A673 (cell line): ENCODE measurements at regions not wholly inside any gene's neighbourhood (a gene's known extent, or its start where the extent isn't known, plus 50 kb on each side); places are given as distances from the start of the nearest gene placed in this dataset.

Experiments
- EZH2 ChIP-seq: fragments of 200-600 bp; sonication (generic); IDR thresholded peaks from 2 replicates; pipeline ENCODE4 v1.6.1; 2017; ENCODE audit warnings: borderline replicate concordance, low read depth, mild to moderate bottlenecking, mixed read lengths, antibody characterized with exemption, low read length; ENCODE audit not compliant: poor library complexity, severe bottlenecking
- TF ChIP-seq, protein P1 (sequence below): fragments of 300-800, 200-600 bp; sonication (generic); conservative IDR thresholded peaks from 2 replicates; pipeline ENCODE4 v1.5.1; 2017; ENCODE audit warnings: low read depth, mild to moderate bottlenecking, antibody characterized with exemption, low read length, moderate library complexity, mixed read lengths

DNA sequence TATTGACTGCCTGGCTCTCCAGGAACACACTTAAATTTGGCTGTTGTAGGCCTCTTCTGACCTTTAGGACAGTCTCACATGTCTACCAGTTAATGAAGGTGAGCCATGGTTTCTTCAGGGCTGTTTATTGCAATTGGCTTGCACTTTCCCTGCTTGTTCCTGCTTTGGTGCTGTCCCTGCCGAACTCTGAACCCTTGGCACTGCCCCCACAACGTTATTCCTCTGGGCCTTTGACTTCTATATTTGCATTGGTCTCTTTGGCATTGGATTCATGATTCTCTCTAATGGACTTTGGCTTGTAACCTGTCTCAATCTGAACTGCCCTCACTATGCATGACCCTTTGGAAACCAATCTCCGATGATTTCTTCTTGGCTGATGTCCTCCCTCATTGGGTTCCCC, 299.4 kb downstream of the UTP18 start:
- TF ChIP-seq EZH2 = no peak
- TF ChIP-seq, protein P1, sequence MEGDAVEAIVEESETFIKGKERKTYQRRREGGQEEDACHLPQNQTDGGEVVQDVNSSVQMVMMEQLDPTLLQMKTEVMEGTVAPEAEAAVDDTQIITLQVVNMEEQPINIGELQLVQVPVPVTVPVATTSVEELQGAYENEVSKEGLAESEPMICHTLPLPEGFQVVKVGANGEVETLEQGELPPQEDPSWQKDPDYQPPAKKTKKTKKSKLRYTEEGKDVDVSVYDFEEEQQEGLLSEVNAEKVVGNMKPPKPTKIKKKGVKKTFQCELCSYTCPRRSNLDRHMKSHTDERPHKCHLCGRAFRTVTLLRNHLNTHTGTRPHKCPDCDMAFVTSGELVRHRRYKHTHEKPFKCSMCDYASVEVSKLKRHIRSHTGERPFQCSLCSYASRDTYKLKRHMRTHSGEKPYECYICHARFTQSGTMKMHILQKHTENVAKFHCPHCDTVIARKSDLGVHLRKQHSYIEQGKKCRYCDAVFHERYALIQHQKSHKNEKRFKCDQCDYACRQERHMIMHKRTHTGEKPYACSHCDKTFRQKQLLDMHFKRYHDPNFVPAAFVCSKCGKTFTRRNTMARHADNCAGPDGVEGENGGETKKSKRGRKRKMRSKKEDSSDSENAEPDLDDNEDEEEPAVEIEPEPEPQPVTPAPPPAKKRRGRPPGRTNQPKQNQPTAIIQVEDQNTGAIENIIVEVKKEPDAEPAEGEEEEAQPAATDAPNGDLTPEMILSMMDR = no peak
